PC-9 (cell line): ENCODE measurements at regions not wholly inside any gene's neighbourhood (a gene's known extent, or its start where the extent isn't known, plus 50 kb on each side); places are given as distances from the start of the nearest gene placed in this dataset.

Experiments
- CTCF ChIP-seq: fragments of 200-600 bp; sonication (generic); conservative IDR thresholded peaks from 2 replicates; pipeline ENCODE4 v1.6.1; 2017; ENCODE audit warnings: mixed run types, antibody characterized with exemption, mild to moderate bottlenecking, moderate library complexity
- EZH2 ChIP-seq: fragments of 200-600 bp; sonication (generic); IDR thresholded peaks from 2 replicates; pipeline ENCODE4 v1.8.0; 2017; ENCODE audit warnings: antibody characterized with exemption, low read depth

GRCh38 chr5:82956600-82956999, 120.6 kb downstream of the TMEM167A start:
- no peak for TF ChIP-seq CTCF
- TF ChIP-seq EZH2 = no peak
